ENCODE measurements at regions not wholly inside any gene's neighbourhood (a gene's known extent, or its start where the extent isn't known, plus 50 kb on each side); places are given as distances from the start of the nearest gene placed in this dataset.

GRCh38 chr13:40074338-40074737 lies 418.9 kb downstream of the COG6 start:
- Histone ChIP-seq H3K4me3 (ENCODE audit: low read length in 2 of 2) (no peak overlapping the region), H3K4me1 (ENCODE audit: control insufficient read depth, insufficient read depth, low read length) (no peaks in the 10 kb centered on the region), H3K9ac (ENCODE audit: low read length in 2 of 2) (no peak overlapping the region), H3K27ac (ENCODE audit: low read length) (no peak overlapping the region), H3K9me3 (ENCODE audit: control insufficient read depth in 2 of 2, low read length in 2 of 2) (no peaks in the 10 kb centered on the region), H3K36me3 (ENCODE audit: control insufficient read depth in 2 of 2, insufficient read depth in 2 of 2, low read length in 2 of 2) (no peaks in the 10 kb centered on the region), H3K27me3 (ENCODE audit: control insufficient read depth in 1 of 2, insufficient read depth in 2 of 2, low read length in 2 of 2) (no peaks in the 10 kb centered on the region)

- H3K4me1 ChIP-seq (ENCODE audit: control insufficient read depth, insufficient read depth, low read length) = no peaks in the 10 kb centered on the region
Measured at GRCh38 chr13:40075281-40075680, 419.8 kb downstream of the COG6 start.

GRCh38 chr13:40076765-40077362 lies 421.4 kb downstream of the COG6 start:
- Histone ChIP-seq H3K9ac (ENCODE audit: low read length in 2 of 2) (no peak overlapping the region), H3K4me3 (ENCODE audit: low read length in 2 of 2) (no peak overlapping the region), H3K9me3 (ENCODE audit: control insufficient read depth in 2 of 2, low read length in 2 of 2) (no peaks in the 10 kb centered on the region), H3K27me3 (ENCODE audit: control insufficient read depth in 1 of 2, insufficient read depth in 2 of 2, low read length in 2 of 2) (no peaks in the 10 kb centered on the region), H3K27ac (ENCODE audit: low read length) (no peak overlapping the region), H3K4me1 (ENCODE audit: control insufficient read depth, insufficient read depth, low read length) (no peaks in the 10 kb centered on the region), H3K36me3 (ENCODE audit: control insufficient read depth in 2 of 2, insufficient read depth in 2 of 2, low read length in 2 of 2) (no peaks in the 10 kb centered on the region)

More at GRCh38 chr13:40075281-40075680, 419.8 kb downstream of the COG6 start:
- H3K36me3 ChIP-seq (ENCODE audit: control insufficient read depth in 2 of 2, insufficient read depth in 2 of 2, low read length in 2 of 2) = no peaks in the 10 kb centered on the region
- H3K27ac ChIP-seq (ENCODE audit: low read length) = no peak overlapping the region
- H3K27me3 ChIP-seq (ENCODE audit: control insufficient read depth in 1 of 2, insufficient read depth in 2 of 2, low read length in 2 of 2) = no peaks in the 10 kb centered on the region
- no peak overlapping the region for H3K9ac ChIP-seq (ENCODE audit: low read length in 2 of 2)
- H3K9me3 ChIP-seq (ENCODE audit: control insufficient read depth in 2 of 2, low read length in 2 of 2) = no peaks in the 10 kb centered on the region
- no peak overlapping the region for H3K4me3 ChIP-seq (ENCODE audit: low read length in 2 of 2)

GRCh38 chr13:40077396-40078027 lies 422.1 kb downstream of the COG6 start:
- H3K36me3 ChIP-seq (ENCODE audit: control insufficient read depth in 2 of 2, insufficient read depth in 2 of 2, low read length in 2 of 2) = no peaks in the 10 kb centered on the region
- no peak overlapping the region for H3K9ac ChIP-seq (ENCODE audit: low read length in 2 of 2)
- no peak overlapping the region for H3K27ac ChIP-seq (ENCODE audit: low read length)
- H3K4me3 ChIP-seq (ENCODE audit: low read length in 2 of 2) = no peak overlapping the region
- no peaks in the 10 kb centered on the region for H3K4me1 ChIP-seq (ENCODE audit: control insufficient read depth, insufficient read depth, low read length)
- H3K9me3 ChIP-seq (ENCODE audit: control insufficient read depth in 2 of 2, low read length in 2 of 2) = peaks cover 0 to 3% of the 10 kb centered on the region in 2 donors
- no peaks in the 10 kb centered on the region for H3K27me3 ChIP-seq (ENCODE audit: control insufficient read depth in 1 of 2, insufficient read depth in 2 of 2, low read length in 2 of 2)

GRCh38 chr13:40079721-40080120 lies 424.3 kb downstream of the COG6 start:
- no peaks in the 10 kb centered on the region for H3K36me3 ChIP-seq (ENCODE audit: control insufficient read depth in 2 of 2, insufficient read depth in 2 of 2, low read length in 2 of 2)
- no peaks in the 10 kb centered on the region for H3K27me3 ChIP-seq (ENCODE audit: control insufficient read depth in 1 of 2, insufficient read depth in 2 of 2, low read length in 2 of 2)
- no peak overlapping the region for H3K27ac ChIP-seq (ENCODE audit: low read length)
- peaks cover 0 to 3% of the 10 kb centered on the region in 2 donors for H3K9me3 ChIP-seq (ENCODE audit: control insufficient read depth in 2 of 2, low read length in 2 of 2)
- no peaks in the 10 kb centered on the region for H3K4me1 ChIP-seq (ENCODE audit: control insufficient read depth, insufficient read depth, low read length)
- no peak overlapping the region for H3K9ac ChIP-seq (ENCODE audit: low read length in 2 of 2)
- no peak overlapping the region for H3K4me3 ChIP-seq (ENCODE audit: low read length in 2 of 2)

- peaks cover 0 to 3% of the 10 kb centered on the region in 2 donors for H3K9me3 ChIP-seq (ENCODE audit: control insufficient read depth in 2 of 2, low read length in 2 of 2)
- no peak overlapping the region for H3K9ac ChIP-seq (ENCODE audit: low read length in 2 of 2)
- no peaks in the 10 kb centered on the region for H3K27me3 ChIP-seq (ENCODE audit: control insufficient read depth in 1 of 2, insufficient read depth in 2 of 2, low read length in 2 of 2)
- no peaks in the 10 kb centered on the region for H3K36me3 ChIP-seq (ENCODE audit: control insufficient read depth in 2 of 2, insufficient read depth in 2 of 2, low read length in 2 of 2)
- no peaks in the 10 kb centered on the region for H3K4me1 ChIP-seq (ENCODE audit: control insufficient read depth, insufficient read depth, low read length)
- no peak overlapping the region for H3K27ac ChIP-seq (ENCODE audit: low read length)
- no peak overlapping the region for H3K4me3 ChIP-seq (ENCODE audit: low read length in 2 of 2)
Measured at GRCh38 chr13:40080676-40081075, 425.2 kb downstream of the COG6 start.

- no peaks in the 10 kb centered on the region for H3K4me1 ChIP-seq (ENCODE audit: control insufficient read depth, insufficient read depth, low read length)
- H3K27ac ChIP-seq (ENCODE audit: low read length) = no peak overlapping the region
- H3K4me3 ChIP-seq (ENCODE audit: low read length in 2 of 2) = no peak overlapping the region
- no peaks in the 10 kb centered on the region for H3K27me3 ChIP-seq (ENCODE audit: control insufficient read depth in 1 of 2, insufficient read depth in 2 of 2, low read length in 2 of 2)
- H3K36me3 ChIP-seq (ENCODE audit: control insufficient read depth in 2 of 2, insufficient read depth in 2 of 2, low read length in 2 of 2) = no peaks in the 10 kb centered on the region
- no peak overlapping the region for H3K9ac ChIP-seq (ENCODE audit: low read length in 2 of 2)
- H3K9me3 ChIP-seq (ENCODE audit: control insufficient read depth in 2 of 2, low read length in 2 of 2) = peaks cover 0 to 3% of the 10 kb centered on the region in 2 donors
Measured at GRCh38 chr13:40082639-40083038, 427.2 kb downstream of the COG6 start.

- no peak overlapping the region for H3K9ac ChIP-seq (ENCODE audit: low read length in 2 of 2)
- H3K4me3 ChIP-seq (ENCODE audit: low read length in 2 of 2) = no peak overlapping the region
- H3K27ac ChIP-seq (ENCODE audit: low read length) = no peak overlapping the region
- H3K4me1 ChIP-seq (ENCODE audit: control insufficient read depth, insufficient read depth, low read length) = no peaks in the 10 kb centered on the region
- H3K36me3 ChIP-seq (ENCODE audit: control insufficient read depth in 2 of 2, insufficient read depth in 2 of 2, low read length in 2 of 2) = no peaks in the 10 kb centered on the region
- no peaks in the 10 kb centered on the region for H3K27me3 ChIP-seq (ENCODE audit: control insufficient read depth in 1 of 2, insufficient read depth in 2 of 2, low read length in 2 of 2)
- H3K9me3 ChIP-seq (ENCODE audit: control insufficient read depth in 2 of 2, low read length in 2 of 2) = peaks cover 0 to 3% of the 10 kb centered on the region in 2 donors
Measured at GRCh38 chr13:40083841-40084240, 428.4 kb downstream of the COG6 start.

GRCh38 chr13:40084934-40085333 lies 429.5 kb downstream of the COG6 start:
- Histone ChIP-seq H3K27ac (ENCODE audit: low read length) (no peak overlapping the region), H3K9me3 (ENCODE audit: control insufficient read depth in 2 of 2, low read length in 2 of 2) (peaks cover 0 to 3% of the 10 kb centered on the region in 2 donors), H3K36me3 (ENCODE audit: control insufficient read depth in 2 of 2, insufficient read depth in 2 of 2, low read length in 2 of 2) (no peaks in the 10 kb centered on the region), H3K4me1 (ENCODE audit: control insufficient read depth, insufficient read depth, low read length) (no peaks in the 10 kb centered on the region), H3K27me3 (ENCODE audit: control insufficient read depth in 1 of 2, insufficient read depth in 2 of 2, low read length in 2 of 2) (no peaks in the 10 kb centered on the region), H3K4me3 (ENCODE audit: low read length in 2 of 2) (no peak overlapping the region), H3K9ac (ENCODE audit: low read length in 2 of 2) (no peak overlapping the region)

GRCh38 chr13:40087091-40088002 lies 431.9 kb downstream of the COG6 start:
- Histone ChIP-seq H3K27me3 (ENCODE audit: control insufficient read depth in 1 of 2, insufficient read depth in 2 of 2, low read length in 2 of 2) (no peaks in the 10 kb centered on the region), H3K4me3 (ENCODE audit: low read length in 2 of 2) (no peak overlapping the region), H3K4me1 (ENCODE audit: control insufficient read depth, insufficient read depth, low read length) (no peaks in the 10 kb centered on the region), H3K9me3 (ENCODE audit: control insufficient read depth in 2 of 2, low read length in 2 of 2) (peaks cover 0 to 2% of the 10 kb centered on the region in 2 donors), H3K27ac (ENCODE audit: low read length) (no peak overlapping the region), H3K9ac (ENCODE audit: low read length in 2 of 2) (no peak overlapping the region), H3K36me3 (ENCODE audit: control insufficient read depth in 2 of 2, insufficient read depth in 2 of 2, low read length in 2 of 2) (no peaks in the 10 kb centered on the region)
